Ectodermal cell (in vitro differentiated cells): ENCODE measurements at regions not wholly inside any gene's neighbourhood (a gene's known extent, or its start where the extent isn't known, plus 50 kb on each side); places are given as distances from the start of the nearest gene placed in this dataset.
"Not testable (repeated sequence)": the region's sequence is repeated elsewhere in the genome, so short reads cannot be mapped to it uniquely, and the experiment has no call there.

Experiments
- H3K27ac ChIP-seq: 2 replicates; pipeline ENCODE4 v1.7.0; 2013; ENCODE audit warnings: mild to moderate bottlenecking, low read depth, low read length; ENCODE audit not compliant: insufficient read depth, poor library complexity, severe bottlenecking
- H3K27me3 ChIP-seq: 2 replicates; pipeline ENCODE4 v1.7.0; 2013; ENCODE audit warnings: mild to moderate bottlenecking, low read length; ENCODE audit not compliant: insufficient read depth, control insufficient read depth, poor library complexity, severe bottlenecking
- H3K36me3 ChIP-seq: one replicate; pipeline ENCODE4 v1.7.0; 2013; ENCODE audit warnings: low read length; ENCODE audit not compliant: control insufficient read depth, insufficient read depth
- H3K4me1 ChIP-seq: one replicate; pipeline ENCODE4 v1.7.0; 2013; ENCODE audit warnings: low read length; ENCODE audit not compliant: control insufficient read depth, insufficient read depth
- H3K4me3 ChIP-seq: 2 replicates; pipeline ENCODE4 v1.7.0; 2013; ENCODE audit warnings: low read depth, low read length, control low read depth; ENCODE audit not compliant: insufficient read depth
- H3K9me3 ChIP-seq: 2 replicates; pipeline ENCODE4 v1.7.0; 2013; ENCODE audit warnings: mild to moderate bottlenecking, low read length, moderate library complexity; ENCODE audit not compliant: control insufficient read depth
- WGBS, 2 experiments: methylation state at CpG; one replicate each; pipeline ENCODE4 v1.1.7; 2013; ENCODE audit warnings: missing lambda C conversion rate in 2 of 2; 5-methylcytosine and 5-hydroxymethylcytosine counted together

DNA sequence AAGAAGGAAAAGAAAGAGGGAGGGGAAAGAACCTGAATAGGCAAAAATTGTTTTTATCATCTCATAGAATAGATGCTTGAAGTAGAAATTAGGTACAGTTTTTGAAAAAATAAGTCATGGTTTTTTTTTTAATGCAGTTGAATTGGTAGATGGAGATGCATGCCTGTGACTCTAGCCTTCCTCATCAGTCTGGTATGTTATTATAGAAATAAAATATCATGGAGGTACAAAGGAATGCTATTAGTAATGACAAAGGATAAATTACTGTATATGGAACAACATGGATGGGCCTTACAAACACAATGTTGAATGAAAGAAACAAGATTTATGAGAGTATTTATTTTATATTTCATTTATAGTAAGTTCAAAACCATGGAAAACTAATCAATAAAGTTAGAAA, 162.4 kb upstream of the GALNT15 start:
- no peak overlapping the region for H3K27ac ChIP-seq
- H3K4me3 ChIP-seq = no peak overlapping the region
- H3K27me3 ChIP-seq = no peaks in the 10 kb centered on the region
- H3K9me3 ChIP-seq = no peaks in the 10 kb centered on the region
- H3K36me3 ChIP-seq = no peaks in the 10 kb centered on the region
- no peaks in the 10 kb centered on the region for H3K4me1 ChIP-seq

DNA sequence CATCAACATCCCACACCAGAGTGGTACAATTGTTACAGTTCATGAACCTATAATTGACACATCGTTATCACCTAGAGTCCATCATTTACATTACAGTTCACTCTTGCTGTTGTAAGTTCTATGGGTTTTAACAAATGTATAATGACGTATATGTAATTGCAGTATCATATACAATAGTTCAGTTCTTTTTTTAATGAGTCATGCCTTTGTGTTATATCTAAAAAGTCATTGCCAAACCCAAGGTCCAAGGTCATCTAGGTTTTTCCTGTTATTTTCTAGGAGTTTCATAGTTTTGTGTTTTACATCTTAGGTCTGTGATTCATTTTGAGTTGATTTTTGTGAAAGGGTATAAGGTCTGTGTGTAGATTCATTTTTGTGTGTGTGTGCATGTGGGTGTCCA, 160.9 kb upstream of the GALNT15 start:
- WGBS, 2 experiments = 100% methylated on average over 1 to 2 of the region's 2 CpGs
- no peak overlapping the region for H3K4me3 ChIP-seq
- H3K36me3 ChIP-seq = no peaks in the 10 kb centered on the region
- H3K27me3 ChIP-seq = no peaks in the 10 kb centered on the region
- H3K9me3 ChIP-seq = no peaks in the 10 kb centered on the region
- H3K4me1 ChIP-seq = no peaks in the 10 kb centered on the region
- no peak overlapping the region for H3K27ac ChIP-seq

DNA sequence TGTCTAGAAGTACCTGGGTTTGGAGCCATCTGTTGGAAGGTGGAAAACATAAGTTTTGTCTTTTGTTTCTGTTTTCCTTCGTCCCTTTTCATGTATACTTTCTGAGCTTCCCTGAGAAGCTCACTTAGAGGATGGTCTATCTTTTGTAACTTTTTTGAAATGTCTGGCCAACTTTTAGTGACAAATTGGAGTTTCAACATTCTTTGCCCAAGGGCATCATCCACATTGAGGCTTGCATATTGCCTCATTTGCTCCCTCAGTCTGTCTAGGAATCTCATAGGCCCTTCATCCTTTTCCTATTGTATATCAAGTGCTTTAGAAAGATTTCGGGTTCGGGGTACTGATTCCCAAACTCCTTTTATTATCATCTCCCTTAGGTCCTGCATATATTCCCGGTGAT, 152.7 kb upstream of the GALNT15 start:
- not testable (repeated sequence) for H3K27me3 ChIP-seq, H3K36me3 ChIP-seq, H3K9me3 ChIP-seq, H3K27ac ChIP-seq, H3K4me3 ChIP-seq, H3K4me1 ChIP-seq
- 93% methylated on average over 4 of the region's 4 CpGs for WGBS, 2 experiments

DNA sequence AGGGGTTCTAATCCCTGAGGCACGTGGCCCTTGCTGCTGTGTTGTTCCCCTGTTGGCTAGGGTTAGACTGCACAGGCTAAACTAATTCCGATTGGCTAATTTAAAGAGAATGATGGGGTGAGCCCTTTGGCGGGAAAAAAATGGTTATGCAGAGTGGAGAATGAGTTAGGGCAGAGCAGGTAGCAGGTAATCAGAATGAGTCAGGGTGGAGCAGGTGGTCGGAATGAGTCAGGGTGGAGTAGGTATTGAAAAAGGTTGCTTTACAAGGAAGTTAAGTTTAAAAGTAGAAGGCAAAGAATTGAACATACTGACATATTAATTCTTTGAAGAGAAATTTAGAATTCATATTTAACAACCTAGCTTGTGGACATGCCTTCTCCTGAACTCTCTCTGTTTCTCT, 150.6 kb upstream of the GALNT15 start:
- H3K4me3 ChIP-seq, H3K27ac ChIP-seq, H3K4me1 ChIP-seq, H3K36me3 ChIP-seq, H3K27me3 ChIP-seq, H3K9me3 ChIP-seq: not testable (repeated sequence)
- 91 to 94% methylated on average over 4 of the region's 4 CpGs for WGBS, 2 experiments

DNA sequence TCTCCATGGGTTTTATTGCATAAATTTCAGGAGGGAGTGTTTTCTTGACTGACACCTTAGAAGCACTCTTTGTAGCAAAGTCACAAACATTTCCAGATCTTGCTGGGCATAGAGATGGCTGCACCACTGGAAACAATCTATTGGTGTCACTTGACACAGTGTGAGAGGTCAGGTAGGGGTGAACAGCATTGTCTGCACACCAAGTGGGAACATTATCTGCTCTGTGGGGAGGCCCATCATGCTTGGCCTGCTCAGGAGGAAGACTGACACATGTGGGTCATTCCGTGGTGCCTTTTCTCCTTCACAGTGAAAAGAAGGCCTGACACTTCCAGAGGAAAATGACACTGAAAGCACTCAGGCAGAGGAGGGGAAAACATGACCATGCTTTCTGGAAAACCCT, 149.9 kb upstream of the GALNT15 start:
- H3K4me3 ChIP-seq = no peak overlapping the region
- no peaks in the 10 kb centered on the region for H3K36me3 ChIP-seq
- H3K9me3 ChIP-seq = no peaks in the 10 kb centered on the region
- WGBS, 2 experiments = 19 to 28% methylated on average over 1 of the region's 1 CpG
- H3K27ac ChIP-seq = no peak overlapping the region
- no peaks in the 10 kb centered on the region for H3K27me3 ChIP-seq
- H3K4me1 ChIP-seq = no peaks in the 10 kb centered on the region

DNA sequence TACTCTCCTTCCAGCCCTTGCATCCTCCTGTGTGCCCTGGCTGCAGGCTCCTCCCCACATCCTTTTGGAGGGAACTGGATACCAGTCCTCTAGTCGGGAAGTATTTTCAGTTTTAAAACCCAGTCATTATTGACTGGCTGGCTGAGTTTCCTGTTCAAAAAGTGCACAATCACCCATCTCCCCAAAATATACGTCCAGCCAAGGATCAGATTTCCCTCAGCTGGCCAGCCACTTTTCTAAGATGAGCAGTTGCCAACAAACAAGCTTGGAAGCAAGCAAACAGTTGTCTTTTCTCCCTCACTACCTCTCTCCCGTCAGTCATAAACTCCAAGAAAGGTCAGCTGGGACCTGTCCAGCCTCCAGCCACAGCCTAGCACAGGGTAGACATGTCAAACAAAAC, 147.7 kb upstream of the GALNT15 start:
- Histone ChIP-seq H3K27me3 (no peaks in the 10 kb centered on the region), H3K4me3 (no peak overlapping the region), H3K4me1 (no peaks in the 10 kb centered on the region), H3K9me3 (no peaks in the 10 kb centered on the region), H3K27ac (no peak overlapping the region), H3K36me3 (no peaks in the 10 kb centered on the region)
- 58 to 62% methylated on average over 3 of the region's 3 CpGs for WGBS, 2 experiments

DNA sequence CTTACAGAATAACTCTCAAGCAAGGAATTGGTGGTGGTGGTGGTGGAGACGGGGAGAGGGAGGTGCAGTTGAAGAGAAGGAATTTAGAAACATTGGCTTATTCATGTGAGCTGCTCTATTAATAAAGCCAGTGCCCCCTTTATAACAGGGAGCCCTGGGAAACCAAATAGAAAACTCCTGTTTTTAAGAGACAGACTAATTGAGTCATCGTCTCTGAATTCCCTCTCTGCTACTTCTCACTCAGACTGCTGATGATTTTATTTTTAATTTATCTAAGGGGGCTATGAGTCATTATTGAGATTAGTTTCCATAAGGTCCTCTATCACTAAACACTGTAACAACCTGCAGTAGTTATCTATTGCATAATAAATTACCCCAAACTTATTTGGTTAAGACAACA, 145.9 kb upstream of the GALNT15 start:
- H3K36me3 ChIP-seq = no peaks in the 10 kb centered on the region
- 80 to 93% methylated on average over 1 to 2 of the region's 2 CpGs for WGBS, 2 experiments
- H3K27me3 ChIP-seq = no peaks in the 10 kb centered on the region
- no peaks in the 10 kb centered on the region for H3K9me3 ChIP-seq
- H3K4me1 ChIP-seq = no peaks in the 10 kb centered on the region
- no peak overlapping the region for H3K4me3 ChIP-seq
- H3K27ac ChIP-seq = no peak overlapping the region

DNA sequence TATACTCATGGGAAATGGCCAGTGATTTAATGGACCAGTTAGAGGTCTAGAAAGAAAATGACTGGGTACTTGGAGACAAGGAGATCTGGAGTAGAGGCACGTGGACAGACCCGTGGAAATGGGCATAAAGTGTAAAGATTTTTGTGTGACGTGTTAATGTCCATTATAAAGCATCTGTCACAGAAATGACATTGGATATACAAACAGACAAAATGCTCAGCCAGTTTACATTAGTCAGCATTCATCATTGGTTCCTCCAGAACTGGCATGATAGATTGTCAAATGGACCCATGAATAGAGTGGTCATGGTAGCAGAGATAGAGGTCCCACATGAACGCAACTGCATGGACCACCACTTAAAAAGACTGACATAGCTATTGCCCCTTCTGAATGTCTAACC, 144.1 kb upstream of the GALNT15 start:
- Histone ChIP-seq H3K27me3 (no peaks in the 10 kb centered on the region), H3K4me1 (no peaks in the 10 kb centered on the region), H3K27ac (no peak overlapping the region), H3K9me3 (no peaks in the 10 kb centered on the region), H3K36me3 (no peaks in the 10 kb centered on the region), H3K4me3 (no peak overlapping the region)
- WGBS, 2 experiments = 92 to 94% methylated on average over 4 of the region's 4 CpGs

DNA sequence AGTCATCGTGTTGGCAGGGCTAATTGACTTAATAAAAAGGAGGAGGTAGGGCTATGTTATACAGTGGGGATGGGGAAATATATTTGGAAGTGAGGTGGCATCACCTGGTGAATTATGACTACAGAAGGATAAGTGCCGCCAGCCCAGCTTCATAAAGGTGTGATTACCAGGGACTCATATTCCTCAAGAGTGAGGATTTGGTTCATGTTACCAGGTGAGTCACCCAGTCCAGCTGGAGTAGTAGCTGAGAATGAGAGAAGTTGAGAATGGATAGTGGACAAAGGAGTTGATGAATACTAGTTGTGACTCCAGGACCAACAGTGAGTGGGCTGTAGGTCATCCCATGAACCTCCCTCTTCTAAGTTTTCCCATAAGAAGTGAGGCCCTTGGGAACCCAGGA, 143.0 kb upstream of the GALNT15 start:
- Histone ChIP-seq H3K4me1 (no peaks in the 10 kb centered on the region), H3K4me3 (no peak overlapping the region), H3K36me3 (no peaks in the 10 kb centered on the region), H3K9me3 (no peaks in the 10 kb centered on the region), H3K27ac (no peak overlapping the region), H3K27me3 (no peaks in the 10 kb centered on the region)
- 94 to 97% methylated on average over 2 of the region's 2 CpGs for WGBS, 2 experiments

DNA sequence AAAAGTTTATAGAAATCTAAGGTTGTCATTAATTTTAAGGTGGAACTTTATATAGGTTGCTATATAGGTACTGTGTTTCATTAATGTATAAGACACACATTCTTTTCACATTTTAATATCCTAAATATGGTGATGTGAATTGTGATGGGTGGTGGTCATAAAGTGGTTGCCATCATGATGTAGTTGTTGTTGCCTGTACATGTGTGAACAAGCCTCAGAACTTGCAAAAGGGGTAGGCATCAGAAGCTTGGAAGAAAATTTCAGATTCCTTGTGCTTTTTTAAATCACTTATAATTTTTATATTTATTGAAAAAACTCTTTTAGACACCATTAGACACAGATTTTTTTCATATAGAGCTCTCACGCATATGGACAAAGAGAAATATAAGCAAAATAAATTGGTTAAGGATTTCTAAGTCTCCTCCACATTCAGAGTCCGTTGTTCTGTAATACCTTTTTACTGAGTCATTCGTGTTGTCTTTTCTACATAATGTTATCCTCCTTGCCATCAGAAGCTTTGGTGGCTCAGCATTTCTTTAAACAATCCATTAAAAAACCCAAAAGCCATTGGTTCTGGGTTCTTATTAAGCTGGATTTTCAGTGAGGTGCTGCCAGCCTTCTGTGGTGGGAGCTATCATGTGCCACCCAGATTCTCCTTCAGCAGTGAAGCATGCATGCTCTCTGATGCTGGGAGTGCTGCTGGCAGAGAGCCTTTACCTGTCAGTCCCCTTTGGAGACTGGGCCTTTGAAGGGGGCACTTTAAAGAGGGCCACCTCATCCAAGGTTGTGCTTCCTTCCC, 140.4 kb upstream of the GALNT15 start:
- no peak overlapping the region for H3K4me3 ChIP-seq
- no peaks in the 10 kb centered on the region for H3K27me3 ChIP-seq
- H3K4me1 ChIP-seq = no peaks in the 10 kb centered on the region
- H3K9me3 ChIP-seq = no peaks in the 10 kb centered on the region
- H3K36me3 ChIP-seq = no peaks in the 10 kb centered on the region
- WGBS, 2 experiments = 89 to 95% methylated on average over 2 to 3 of the region's 3 CpGs
- H3K27ac ChIP-seq = no peak overlapping the region

DNA sequence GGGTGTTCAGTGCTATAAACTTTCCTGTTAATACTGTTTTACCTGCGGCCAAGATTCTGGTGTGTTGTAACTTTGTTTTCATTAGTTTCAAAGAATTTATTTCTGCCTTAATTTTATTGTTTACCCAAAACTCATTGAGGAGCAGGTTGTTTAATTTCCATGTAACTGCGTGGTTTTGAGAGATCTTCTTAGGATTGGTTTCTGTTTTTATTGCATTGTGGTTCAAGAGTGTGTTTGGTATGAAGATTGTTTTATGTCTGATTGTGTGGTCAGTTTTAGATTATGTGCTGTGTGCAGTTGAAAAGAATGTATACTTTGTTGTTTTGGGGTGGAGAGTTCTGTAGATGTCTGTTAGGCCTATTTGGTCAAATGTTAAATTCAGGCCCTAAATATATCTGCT, 133.5 kb upstream of the GALNT15 start:
- no peak overlapping the region for H3K4me3 ChIP-seq
- 97% methylated on average over 1 to 2 of the region's 2 CpGs for WGBS, 2 experiments
- H3K27me3 ChIP-seq = no peaks in the 10 kb centered on the region
- no peaks in the 10 kb centered on the region for H3K9me3 ChIP-seq
- H3K27ac ChIP-seq = no peak overlapping the region
- H3K36me3 ChIP-seq = no peaks in the 10 kb centered on the region
- H3K4me1 ChIP-seq = no peaks in the 10 kb centered on the region
